ENCODE measurements at regions not wholly inside any gene's neighbourhood (a gene's known extent, or its start where the extent isn't known, plus 50 kb on each side); places are given as distances from the start of the nearest gene placed in this dataset.
"Not testable (repeated sequence)": the region's sequence is repeated elsewhere in the genome, so short reads cannot be mapped to it uniquely, and the experiment has no call there.

DNA sequence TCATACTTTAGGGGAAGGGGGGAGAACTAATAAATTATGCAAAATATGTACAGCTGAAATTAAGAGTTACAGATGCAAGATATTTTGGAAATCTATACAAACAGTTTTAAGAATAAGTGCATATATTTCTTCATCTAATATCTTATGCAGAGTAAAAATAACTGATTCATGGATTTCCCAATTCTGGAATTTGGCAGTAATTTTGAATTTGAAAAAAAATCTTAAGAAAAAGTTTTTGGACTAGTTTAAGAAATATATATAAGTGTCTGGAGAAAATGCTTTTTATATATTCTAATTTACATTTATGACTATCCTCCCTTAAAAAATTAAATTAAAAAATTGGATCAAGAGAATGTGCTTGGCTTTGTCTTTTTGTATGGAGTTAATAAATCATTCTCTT lies 474.3 kb downstream of the BRINP3 start:
- Histone ChIP-seq H3K27me3 (ENCODE audit: insufficient read depth, low read depth) (no peaks in the 10 kb centered on the region), H4K20me1 (ENCODE audit: insufficient read depth) (no peaks in the 10 kb centered on the region), H3K36me3 (ENCODE audit: low read depth) (no peaks in the 10 kb centered on the region), H3F3A (ENCODE audit: insufficient read depth, low read depth) (no peaks in the 10 kb centered on the region), H2AFZ (no peak overlapping the region), H3K9me2 (ENCODE audit: insufficient read depth) (no peaks in the 10 kb centered on the region), H3K9me3 (ENCODE audit: insufficient read depth, low read depth) (no peaks in the 10 kb centered on the region; the same call in 1 of the 2 replicates), H3K79me2 (ENCODE audit: low read depth) (no peaks in the 10 kb centered on the region), H3K27ac (no peak overlapping the region), H3K4me2 (no peak overlapping the region), H3K4me3 (no peak overlapping the region), H3K4me1 (replicated peaks; ENCODE audit: insufficient read depth) (no peaks in the 10 kb centered on the region)
- TF ChIP-seq CTCF (conservative IDR thresholded peaks at IDR 0.05) (no peak), EZH2 (IDR thresholded peaks at IDR 0.05; ENCODE audit: low read depth) (no peak)
- intact Hi-C loops (cut with micrococcal nuclease; ENCODE audit: unreplicated experiment) = no loop called here
- ChIA-PET POLR2A (ENCODE audit: unreplicated experiment) (no interaction called here), CTCF (no interaction called here)
- no peak for DNase-seq
- no TSS peak for BruUV-seq (replicated peaks)

DNA sequence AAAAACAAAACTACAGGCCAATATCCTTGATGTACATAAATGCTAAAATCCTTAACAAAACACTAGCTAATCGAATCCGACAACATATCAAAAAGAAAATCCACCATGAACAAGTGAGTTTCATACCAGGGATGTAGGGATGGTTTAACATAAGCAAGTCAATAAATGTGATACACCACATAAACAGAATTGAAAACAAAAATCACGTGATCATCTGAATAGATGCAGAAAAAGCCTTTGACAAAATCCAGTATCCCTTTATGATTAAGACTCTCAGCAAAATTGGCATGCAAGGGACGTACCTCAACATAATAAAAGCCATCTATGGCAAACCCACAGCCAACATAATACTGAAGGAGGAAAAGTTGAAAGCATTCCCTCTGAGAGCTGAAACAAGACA lies 466.1 kb downstream of the BRINP3 start:
- ChIA-PET CTCF (no interaction called here), POLR2A (ENCODE audit: unreplicated experiment) (no interaction called here)
- no peaks in the 10 kb centered on the region for H3K79me2 ChIP-seq (ENCODE audit: low read depth)
- no peaks in the 10 kb centered on the region for H3K4me1 ChIP-seq (replicated peaks; ENCODE audit: insufficient read depth)
- no peaks in the 10 kb centered on the region for H3K9me2 ChIP-seq (ENCODE audit: insufficient read depth)
- BruUV-seq (replicated peaks) = no TSS peak
- intact Hi-C loops (cut with micrococcal nuclease; ENCODE audit: unreplicated experiment) = no loop called here
- H4K20me1 ChIP-seq (ENCODE audit: insufficient read depth) = no peaks in the 10 kb centered on the region
- H3K9me3 ChIP-seq (ENCODE audit: insufficient read depth, low read depth) = no peaks in the 10 kb centered on the region
- H3K36me3 ChIP-seq (ENCODE audit: low read depth) = no peaks in the 10 kb centered on the region
- H3K4me3 ChIP-seq = no peak overlapping the region
- H3K27ac ChIP-seq = no peak overlapping the region
- H2AFZ ChIP-seq = no peak overlapping the region
- no peak overlapping the region for H3K4me2 ChIP-seq
- TF ChIP-seq EZH2 (IDR thresholded peaks at IDR 0.05; ENCODE audit: low read depth) (no peak), CTCF (conservative IDR thresholded peaks at IDR 0.05) (no peak)
- DNase-seq = no peak
- H3F3A ChIP-seq (ENCODE audit: insufficient read depth, low read depth) = no peaks in the 10 kb centered on the region
- no peaks in the 10 kb centered on the region for H3K27me3 ChIP-seq (ENCODE audit: insufficient read depth, low read depth)

GRCh38 chr1:190019151-190019550 lies 458.5 kb downstream of the BRINP3 start:
- H2AFZ ChIP-seq = peak overlapping the region; percentile 91
- H3K27me3 ChIP-seq (ENCODE audit: insufficient read depth, low read depth); H3K9me2 ChIP-seq (ENCODE audit: insufficient read depth); H4K20me1 ChIP-seq (ENCODE audit: insufficient read depth); CTCF ChIA-PET; POLR2A ChIA-PET (ENCODE audit: unreplicated experiment); H3K9me3 ChIP-seq (ENCODE audit: insufficient read depth, low read depth); H3K79me2 ChIP-seq (ENCODE audit: low read depth); H3K4me1 ChIP-seq (replicated peaks; ENCODE audit: insufficient read depth); H3K36me3 ChIP-seq (ENCODE audit: low read depth); H3K27ac ChIP-seq; H3F3A ChIP-seq (ENCODE audit: insufficient read depth, low read depth): not testable (repeated sequence)
- peak overlapping the region; percentile 57 for H3K4me3 ChIP-seq
- BruUV-seq (replicated peaks) = TSS peak; percentile 74
- intact Hi-C loops (cut with micrococcal nuclease; ENCODE audit: unreplicated experiment) = loop anchor here (5.0 kb wide), 1 partner anchor 47 kb away; no protein-coding TSS in a partner anchor
- H3K4me2 ChIP-seq = peak overlapping the region; percentile 70
- peak in 1 of 2 experiments; percentile 49 for DNase-seq

DNA sequence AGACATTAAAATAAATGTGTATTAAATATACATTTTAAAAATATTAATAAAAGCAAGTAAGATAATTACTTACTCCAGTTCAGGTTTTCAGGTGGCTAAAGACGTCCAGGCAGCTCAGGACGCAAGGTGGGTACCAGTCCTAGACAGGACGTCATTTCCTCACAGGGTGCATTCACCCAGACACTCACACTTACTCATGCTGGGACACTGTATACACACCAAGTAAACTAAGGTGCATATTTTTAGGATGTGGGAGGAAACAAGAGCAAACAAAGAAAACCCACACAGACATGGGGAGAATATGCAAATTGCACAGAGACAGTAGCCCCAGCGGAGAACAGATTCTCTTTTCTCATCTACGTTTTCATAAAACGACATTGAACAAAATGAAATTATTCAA lies 457.9 kb downstream of the BRINP3 start:
- Histone ChIP-seq H3F3A (ENCODE audit: insufficient read depth, low read depth) (peaks cover 4% of the 10 kb centered on the region; the same call in 1 of the 2 replicates), H4K20me1 (ENCODE audit: insufficient read depth) (no peaks in the 10 kb centered on the region), H3K9me2 (ENCODE audit: insufficient read depth) (no peaks in the 10 kb centered on the region; the same call in 1 of the 2 replicates), H3K4me3 (peak overlapping the region; percentile 57; the same call in 1 of the 2 replicates), H3K27ac (0 out of 2 replicates have a peak overlapping the region, but pooled peaks have one; percentile 10), H2AFZ (peak overlapping the region; percentile 91), H3K4me2 (peak overlapping the region; percentile 70), H3K27me3 (ENCODE audit: insufficient read depth, low read depth) (no peaks in the 10 kb centered on the region), H3K36me3 (ENCODE audit: low read depth) (no peaks in the 10 kb centered on the region), H3K9me3 (ENCODE audit: insufficient read depth, low read depth) (no peaks in the 10 kb centered on the region; the same call in 1 of the 2 replicates), H3K79me2 (ENCODE audit: low read depth) (no peaks in the 10 kb centered on the region), H3K4me1 (replicated peaks; ENCODE audit: insufficient read depth) (0 out of 2 replicates have a peak, but pooled peaks cover 9% of the 10 kb centered on the region)
- POLR2A ChIA-PET (ENCODE audit: unreplicated experiment) = no interaction called here
- CTCF ChIA-PET = no interaction called here
- no TSS peak for BruUV-seq (replicated peaks)
- intact Hi-C loops (cut with micrococcal nuclease; ENCODE audit: unreplicated experiment) = loop anchor here (5.0 kb wide), 1 partner anchor 47 kb away; no protein-coding TSS in a partner anchor
- peak; percentile 33 to 63 for DNase-seq
- no peak for TF ChIP-seq CTCF (conservative IDR thresholded peaks at IDR 0.05)
- TF ChIP-seq EZH2 (IDR thresholded peaks at IDR 0.05; ENCODE audit: low read depth) = no peak

All from PC-9 (cell line).